ENCODE measurements at regions not wholly inside any gene's neighbourhood (a gene's known extent, or its start where the extent isn't known, plus 50 kb on each side); places are given as distances from the start of the nearest gene placed in this dataset.

DNA sequence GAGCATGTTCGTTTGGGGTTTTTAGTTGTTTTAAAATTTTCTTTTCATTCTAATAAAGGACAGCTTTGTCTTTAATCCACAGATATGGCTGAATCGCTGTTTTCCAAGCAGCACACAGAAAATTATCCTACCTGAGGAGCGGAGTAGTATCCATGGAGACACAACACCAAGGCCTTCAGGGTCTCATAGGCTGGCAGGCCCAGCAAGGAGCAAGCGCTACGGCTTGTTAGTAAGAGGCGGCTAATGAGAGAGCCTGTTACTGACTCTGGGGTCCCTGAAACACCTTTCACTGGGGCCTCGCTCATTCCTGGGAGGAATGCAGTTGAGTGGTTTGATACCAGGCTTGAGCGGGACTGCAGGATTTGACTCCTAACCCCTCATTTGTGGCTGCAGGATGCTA lies 303.8 kb upstream of the CDH4 start:
- H3K27me3 Mint-ChIP-seq (ENCODE audit: low read depth, unreplicated experiment): peaks cover 40% of the 10 kb centered on the region

DNA sequence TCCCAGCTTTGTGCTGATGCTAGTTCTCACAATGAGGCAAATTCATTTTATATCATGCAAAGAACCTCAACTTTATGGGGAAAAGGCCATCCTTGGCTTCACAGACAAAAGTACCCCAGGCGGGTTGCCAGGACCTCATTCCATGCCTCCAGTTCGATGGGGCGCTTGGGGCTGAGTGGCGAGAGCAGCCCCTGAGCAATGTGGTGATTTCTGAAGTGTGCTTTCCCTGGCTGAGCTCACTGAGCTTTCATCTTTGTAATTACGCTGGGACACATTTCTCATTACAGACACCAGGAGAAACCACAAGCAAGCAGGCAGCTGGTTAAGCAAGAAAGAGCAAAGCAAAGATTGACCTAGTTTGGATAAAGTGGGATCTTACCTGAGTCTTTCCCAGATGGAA lies 301.5 kb upstream of the CDH4 start:
- no peaks in the 10 kb centered on the region for H3K4me1 ChIP-seq (ENCODE audit: insufficient read depth, low read length)
- Mint-ChIP-seq H3K9me3 (ENCODE audit: unreplicated experiment) (peaks cover 10% of the 10 kb centered on the region), H3K4me1 (ENCODE audit: low read depth, unreplicated experiment) (no peaks in the 10 kb centered on the region), H3K27me3 (ENCODE audit: low read depth, unreplicated experiment) (peaks cover 41% of the 10 kb centered on the region), H3K27ac (ENCODE audit: unreplicated experiment) (no peak overlapping the region), H3K36me3 (ENCODE audit: low read depth, unreplicated experiment) (no peaks in the 10 kb centered on the region), H3K4me3 (ENCODE audit: unreplicated experiment) (no peak overlapping the region)
- no peaks in the 10 kb centered on the region for H3K36me3 ChIP-seq (ENCODE audit: insufficient read depth, low read length)
- no peak overlapping the region for H3K27ac ChIP-seq (ENCODE audit: low read depth, low read length)
- no peaks in the 10 kb centered on the region for H4K20me1 ChIP-seq (ENCODE audit: insufficient read depth, low read length)
- H3K4me2 ChIP-seq (ENCODE audit: low read length): no peak overlapping the region
- no peak overlapping the region for H3K9ac ChIP-seq (ENCODE audit: low read length)
- H3K9me3 ChIP-seq (ENCODE audit: insufficient read depth, low read depth, low read length): peaks cover 10% of the 10 kb centered on the region
- FAIRE-seq (no peak), DNase-seq (ENCODE audit: low read depth) (no peak)
- H3K4me3 ChIP-seq (ENCODE audit: insufficient read depth, low read depth, low read length): no peak overlapping the region
- TF ChIP-seq, protein P1, sequence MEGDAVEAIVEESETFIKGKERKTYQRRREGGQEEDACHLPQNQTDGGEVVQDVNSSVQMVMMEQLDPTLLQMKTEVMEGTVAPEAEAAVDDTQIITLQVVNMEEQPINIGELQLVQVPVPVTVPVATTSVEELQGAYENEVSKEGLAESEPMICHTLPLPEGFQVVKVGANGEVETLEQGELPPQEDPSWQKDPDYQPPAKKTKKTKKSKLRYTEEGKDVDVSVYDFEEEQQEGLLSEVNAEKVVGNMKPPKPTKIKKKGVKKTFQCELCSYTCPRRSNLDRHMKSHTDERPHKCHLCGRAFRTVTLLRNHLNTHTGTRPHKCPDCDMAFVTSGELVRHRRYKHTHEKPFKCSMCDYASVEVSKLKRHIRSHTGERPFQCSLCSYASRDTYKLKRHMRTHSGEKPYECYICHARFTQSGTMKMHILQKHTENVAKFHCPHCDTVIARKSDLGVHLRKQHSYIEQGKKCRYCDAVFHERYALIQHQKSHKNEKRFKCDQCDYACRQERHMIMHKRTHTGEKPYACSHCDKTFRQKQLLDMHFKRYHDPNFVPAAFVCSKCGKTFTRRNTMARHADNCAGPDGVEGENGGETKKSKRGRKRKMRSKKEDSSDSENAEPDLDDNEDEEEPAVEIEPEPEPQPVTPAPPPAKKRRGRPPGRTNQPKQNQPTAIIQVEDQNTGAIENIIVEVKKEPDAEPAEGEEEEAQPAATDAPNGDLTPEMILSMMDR (IDR thresholded peaks at IDR 0.05; ENCODE audit: insufficient read depth, low read depth, low read length): no peak
- no peak for TF ChIP-seq EZH2 (IDR thresholded peaks at IDR 0.05; ENCODE audit: insufficient read depth, low read length)
- H2AFZ ChIP-seq (ENCODE audit: low read depth, low read length): no peak overlapping the region
- H3K79me2 ChIP-seq (ENCODE audit: insufficient read depth, low read length): no peaks in the 10 kb centered on the region
- H3K27me3 ChIP-seq (ENCODE audit: insufficient read depth, low read length): no peaks in the 10 kb centered on the region

More for the DNA sequence above, 303.8 kb upstream of the CDH4 start:
- Histone ChIP-seq H3K9ac (ENCODE audit: low read length) (no peak overlapping the region), H2AFZ (ENCODE audit: low read depth, low read length) (no peak overlapping the region), H3K36me3 (ENCODE audit: insufficient read depth, low read length) (no peaks in the 10 kb centered on the region), H3K4me2 (ENCODE audit: low read length) (no peak overlapping the region), H3K4me1 (ENCODE audit: insufficient read depth, low read length) (no peaks in the 10 kb centered on the region), H3K4me3 (ENCODE audit: insufficient read depth, low read depth, low read length) (no peak overlapping the region), H3K27ac (ENCODE audit: low read depth, low read length) (no peak overlapping the region), H3K27me3 (ENCODE audit: insufficient read depth, low read length) (no peaks in the 10 kb centered on the region), H4K20me1 (ENCODE audit: insufficient read depth, low read length) (no peaks in the 10 kb centered on the region), H3K9me3 (ENCODE audit: insufficient read depth, low read depth, low read length) (peaks cover 10% of the 10 kb centered on the region), H3K79me2 (ENCODE audit: insufficient read depth, low read length) (no peaks in the 10 kb centered on the region)
- Mint-ChIP-seq H3K36me3 (ENCODE audit: low read depth, unreplicated experiment) (no peaks in the 10 kb centered on the region), H3K4me3 (ENCODE audit: unreplicated experiment) (no peak overlapping the region), H3K9me3 (ENCODE audit: unreplicated experiment) (peaks cover 11% of the 10 kb centered on the region), H3K27ac (ENCODE audit: unreplicated experiment) (no peak overlapping the region), H3K4me1 (ENCODE audit: low read depth, unreplicated experiment) (no peaks in the 10 kb centered on the region)
- DNase-seq (ENCODE audit: low read depth) (no peak), FAIRE-seq (no peak)
- TF ChIP-seq EZH2 (IDR thresholded peaks at IDR 0.05; ENCODE audit: insufficient read depth, low read length): no peak
- TF ChIP-seq, protein P1 (IDR thresholded peaks at IDR 0.05; ENCODE audit: insufficient read depth, low read depth, low read length): no peak

DNA sequence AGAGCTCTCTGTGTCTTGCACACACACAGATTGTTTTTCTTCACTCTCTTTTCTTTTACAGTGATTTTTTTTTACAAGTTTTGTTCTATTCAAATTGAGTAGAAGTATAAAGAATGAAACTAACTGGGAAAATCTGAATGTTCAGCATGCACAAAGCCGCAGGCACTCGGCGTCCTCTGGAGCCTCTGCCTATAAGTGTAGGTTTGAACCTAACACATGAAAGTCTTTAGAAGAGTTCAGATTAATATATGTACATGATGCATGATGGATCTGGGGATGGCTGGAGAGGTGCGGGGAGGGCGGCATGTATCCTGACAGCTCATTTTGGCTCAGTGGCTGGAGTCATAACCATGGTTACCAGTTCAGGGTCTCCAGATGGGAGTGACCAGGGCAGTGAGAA lies 301.1 kb upstream of the CDH4 start:
- peaks cover 39% of the 10 kb centered on the region for H3K27me3 Mint-ChIP-seq (ENCODE audit: low read depth, unreplicated experiment)
- H3K27me3 ChIP-seq (ENCODE audit: insufficient read depth, low read length): no peaks in the 10 kb centered on the region
- H3K4me1 ChIP-seq (ENCODE audit: insufficient read depth, low read length): no peaks in the 10 kb centered on the region
- no peak overlapping the region for H3K4me3 ChIP-seq (ENCODE audit: insufficient read depth, low read depth, low read length)
- H3K4me3 Mint-ChIP-seq (ENCODE audit: unreplicated experiment): no peak overlapping the region
- H2AFZ ChIP-seq (ENCODE audit: low read depth, low read length): no peak overlapping the region
- DNase-seq (ENCODE audit: low read depth): no peak
- H3K4me1 Mint-ChIP-seq (ENCODE audit: low read depth, unreplicated experiment): no peaks in the 10 kb centered on the region
- H3K36me3 Mint-ChIP-seq (ENCODE audit: low read depth, unreplicated experiment): no peaks in the 10 kb centered on the region
- peaks cover 6% of the 10 kb centered on the region for H3K9me3 ChIP-seq (ENCODE audit: insufficient read depth, low read depth, low read length)
- H3K27ac Mint-ChIP-seq (ENCODE audit: unreplicated experiment): no peak overlapping the region
- H3K9ac ChIP-seq (ENCODE audit: low read length): no peak overlapping the region
- no peaks in the 10 kb centered on the region for H3K36me3 ChIP-seq (ENCODE audit: insufficient read depth, low read length)
- H3K4me2 ChIP-seq (ENCODE audit: low read length): no peak overlapping the region
- H3K79me2 ChIP-seq (ENCODE audit: insufficient read depth, low read length): no peaks in the 10 kb centered on the region
- no peaks in the 10 kb centered on the region for H4K20me1 ChIP-seq (ENCODE audit: insufficient read depth, low read length)
- H3K27ac ChIP-seq (ENCODE audit: low read depth, low read length): no peak overlapping the region
- peaks cover 10% of the 10 kb centered on the region for H3K9me3 Mint-ChIP-seq (ENCODE audit: unreplicated experiment)
- no peak for FAIRE-seq
- TF ChIP-seq, protein P1 (IDR thresholded peaks at IDR 0.05; ENCODE audit: insufficient read depth, low read depth, low read length): no peak
- no peak for TF ChIP-seq EZH2 (IDR thresholded peaks at IDR 0.05; ENCODE audit: insufficient read depth, low read length)

All from astrocyte (in vitro differentiated cells and primary cell).